SK-N-SH (cell line): ENCODE measurements at regions not wholly inside any gene's neighbourhood (a gene's known extent, or its start where the extent isn't known, plus 50 kb on each side); places are given as distances from the start of the nearest gene placed in this dataset.

ENCODE experiments used
- CTCF ChIA-PET: fragments of 300-600, 350-600 bp; formaldehyde crosslinking; extraction: SDS; loops from one replicate; lab custom pipeline; 2021; lab: Yijun Ruan, JAX
- POLR2A ChIA-PET: fragments of 350-600 bp; sonication (Branson Sonifier 250); formaldehyde crosslinking; extraction: SDS; loops from one replicate; lab custom pipeline; 2020; ENCODE audit warnings: antibody characterized with exemption, inconsistent platforms; lab: Yijun Ruan, JAX
- DNase-seq: peaks from one replicate; pipeline ENCODE4 v3.0.0; 2012
- H2AFZ ChIP-seq: fragments of 200-600 bp; sonication (generic); 2 replicates; pipeline ENCODE4 v1.8.1; 2016; ENCODE audit warnings: antibody characterized with exemption, mild to moderate bottlenecking, low read depth
- H3F3A ChIP-seq: fragments of 200-600 bp; sonication (generic); replicated peaks from 2 replicates; pipeline ENCODE3; 2016; ENCODE audit warnings: antibody characterized with exemption, mild to moderate bottlenecking; ENCODE audit not compliant: insufficient read depth
- H3K27ac ChIP-seq, 2 experiments: fragments of 200-500 bp in 1 of 2; fragments of 200-600 bp in 1 of 2; sonication (Bioruptor generic) in 1 of 2; sonication (generic), shearing (Covaris generic) in 1 of 2; 2 replicates each; pipeline versions ENCODE4 v1.5.1 to v1.6.1; 2014 to 2016; ENCODE audit warnings: low read depth in 2 of 2, inconsistent platforms in 1 of 2, low read length in 1 of 2, mild to moderate bottlenecking in 1 of 2, mixed read lengths in 1 of 2
- H3K27me3 ChIP-seq: fragments of 200-600 bp; sonication (generic), shearing (Covaris generic); 2 replicates; pipeline ENCODE4 v1.6.1; 2016; ENCODE audit warnings: mixed run types; ENCODE audit not compliant: insufficient read depth
- H3K36me3 ChIP-seq, 2 experiments: fragments of 200-500 bp in 1 of 2; fragments of 200-600 bp in 1 of 2; sonication (Bioruptor generic) in 1 of 2; sonication (generic) in 1 of 2; replicated peaks in 1 of 2; 2 replicates each; pipeline versions ENCODE3 to v1.5.1; 2014 to 2016; ENCODE audit warnings: low read length in 1 of 2, mild to moderate bottlenecking in 1 of 2; ENCODE audit not compliant: insufficient read depth in 2 of 2, control insufficient read depth in 1 of 2
- H3K4me1 ChIP-seq, 2 experiments: fragments of 200-500 bp in 1 of 2; fragments of 200-600 bp in 1 of 2; sonication (Bioruptor generic) in 1 of 2; sonication (generic), shearing (Covaris generic) in 1 of 2; 2 replicates each; pipeline versions ENCODE4 v1.5.1 to v1.6.1; 2014 to 2016; ENCODE audit warnings: low read depth in 1 of 2, low read length in 1 of 2, mixed run types in 1 of 2; ENCODE audit not compliant: insufficient read depth in 2 of 2, control insufficient read depth in 1 of 2
- H3K4me2 ChIP-seq: fragments of 200-600 bp; sonication (generic), shearing (Covaris generic); 2 replicates; pipeline ENCODE4 v1.6.1; 2017; ENCODE audit warnings: mixed run types
- H3K4me3 ChIP-seq, 2 experiments: fragments of 200-500 bp in 1 of 2; fragments of 200-600 bp in 1 of 2; sonication (Bioruptor generic) in 1 of 2; sonication (generic), shearing (Covaris generic) in 1 of 2; 2 replicates each; pipeline versions ENCODE4 v1.5.1 to v1.8.1; 2014 to 2016; ENCODE audit warnings: low read depth in 2 of 2, inconsistent platforms in 1 of 2, low read length in 1 of 2, mild to moderate bottlenecking in 1 of 2, mixed read lengths in 1 of 2, moderate library complexity in 1 of 2
- H3K79me2 ChIP-seq: fragments of 200-600 bp; sonication (generic); 2 replicates; pipeline ENCODE4 v1.8.1; 2017; ENCODE audit warnings: mild to moderate bottlenecking; ENCODE audit not compliant: insufficient read depth
- H3K9ac ChIP-seq: fragments of 200-600 bp; sonication (generic); 2 replicates; pipeline ENCODE4 v1.6.1; 2017; ENCODE audit warnings: mixed run types
- H3K9me2 ChIP-seq: fragments of 200-600 bp; sonication (generic); 2 replicates; pipeline ENCODE4 v1.6.1; 2017; ENCODE audit warnings: mixed run types
- H3K9me3 ChIP-seq: fragments of 200-600 bp; sonication (generic); 2 replicates; pipeline ENCODE4 v1.6.1; 2017; ENCODE audit warnings: mixed run types, mild to moderate bottlenecking, moderate library complexity
- H4K20me1 ChIP-seq: fragments of 200-600 bp; sonication (generic); 2 replicates; pipeline ENCODE4 v1.6.1; 2017; ENCODE audit warnings: mild to moderate bottlenecking, mixed run types; ENCODE audit not compliant: insufficient read depth
- EP300 ChIP-seq, 2 experiments: IDR thresholded peaks; 2 replicates each; pipeline versions ENCODE4 v1.4.0 to v1.6.1; 2012; ENCODE audit warnings: borderline replicate concordance in 1 of 2, low read depth in 1 of 2, low read length in 1 of 2
- FOXJ3 ChIP-seq: sonication (generic); formaldehyde crosslinking; IDR thresholded peaks from 2 replicates; pipeline ENCODE4 v1.5.1; 2020; ENCODE audit warnings: mild to moderate bottlenecking, missing genetic modification reagents
- GABPA ChIP-seq: IDR thresholded peaks from 2 replicates; pipeline ENCODE4 v1.4.0; 2012; ENCODE audit warnings: low read depth, mild to moderate bottlenecking
- GATA2 ChIP-seq: sonication (generic); formaldehyde crosslinking; IDR thresholded peaks from 2 replicates; pipeline ENCODE4 v1.5.0; 2020; ENCODE audit warnings: mild to moderate bottlenecking, missing genetic modification reagents
- IRF3 ChIP-seq: fragments of 150-350 bp; IDR thresholded peaks from 2 replicates; pipeline ENCODE4 v1.6.1; 2016; ENCODE audit warnings: mild to moderate bottlenecking, low read depth, low read length
- MEF2A ChIP-seq: IDR thresholded peaks from 2 replicates; pipeline ENCODE4 v1.4.0; 2012; ENCODE audit warnings: low read depth, borderline replicate concordance
- NFIC ChIP-seq: IDR thresholded peaks from 2 replicates; pipeline ENCODE4 v1.4.0; 2012; ENCODE audit warnings: borderline replicate concordance
- RAD21 ChIP-seq: IDR thresholded peaks from 2 replicates; pipeline ENCODE4 v1.6.1; 2012; ENCODE audit warnings: mild to moderate bottlenecking, low read length
- RCOR1 ChIP-seq: fragments of 150-350 bp; IDR thresholded peaks from 2 replicates; pipeline ENCODE4 v1.6.1; 2017; ENCODE audit warnings: antibody characterized with exemption, low read length
- RFX5 ChIP-seq: IDR thresholded peaks from 2 replicates; pipeline ENCODE4 v1.6.1; 2012; ENCODE audit warnings: mild to moderate bottlenecking, improper control_type of control experiment, low read length
- SMC3 ChIP-seq: IDR thresholded peaks from 2 replicates; pipeline ENCODE4 v1.6.1; 2012; ENCODE audit warnings: low read depth, low read length, improper control_type of control experiment
- TAF1 ChIP-seq: IDR thresholded peaks from 2 replicates; pipeline ENCODE4 v1.6.1; 2012; ENCODE audit warnings: low read depth, mild to moderate bottlenecking, low read length, moderate library complexity, borderline replicate concordance
- TCF12 ChIP-seq: IDR thresholded peaks from 2 replicates; pipeline ENCODE4 v1.4.0; 2012
- USF1 ChIP-seq: IDR thresholded peaks from 2 replicates; pipeline ENCODE4 v1.4.0; 2012; ENCODE audit warnings: low read depth, borderline replicate concordance
- USF2 ChIP-seq: fragments of 150-350 bp; IDR thresholded peaks from 2 replicates; pipeline ENCODE4 v1.6.1; 2017; ENCODE audit warnings: antibody characterized with exemption, low read length, low read depth, borderline replicate concordance
- ZBTB33 ChIP-seq: IDR thresholded peaks from 2 replicates; pipeline ENCODE4 v1.4.0; 2012; ENCODE audit warnings: low read depth, borderline replicate concordance
- WGBS: methylation state at CpG from one replicate; pipeline ENCODE4 v1.1.6; 2017; ENCODE audit warnings: low lambda C conversion rate; 5-methylcytosine and 5-hydroxymethylcytosine counted together
- TF ChIP-seq, protein P1 (sequence below): fragments of 200-600 bp; sonication (generic); IDR thresholded peaks from 2 replicates; pipeline ENCODE4 v1.6.1; 2017; ENCODE audit warnings: antibody characterized with exemption, mild to moderate bottlenecking, moderate library complexity
- TF ChIP-seq, protein P2 (sequence below): IDR thresholded peaks from 2 replicates; pipeline ENCODE4 v1.4.0; 2012; ENCODE audit warnings: low read depth

GRCh38 chr4:8745826-8746225, 125.8 kb downstream of the HMX1 start:
- 54% methylated on average over 14 of the region's 14 CpGs for WGBS
- no peaks in the 10 kb centered on the region for H3K9me3 ChIP-seq
- H3K9ac ChIP-seq: no peak overlapping the region
- H3K27me3 ChIP-seq: no peaks in the 10 kb centered on the region
- H3K4me1 ChIP-seq: peaks cover 0 to 4% of the 10 kb centered on the region in 2 experiments; a peak in 1 of 4 replicates
- no peaks in the 10 kb centered on the region for H3F3A ChIP-seq
- no peaks in the 10 kb centered on the region for H3K9me2 ChIP-seq
- no peak overlapping the region for H3K4me3 ChIP-seq
- H2AFZ ChIP-seq: no peak overlapping the region
- ChIA-PET POLR2A (no interaction called here), CTCF (no interaction called here)
- H3K4me2 ChIP-seq: no peak overlapping the region
- H4K20me1 ChIP-seq: no peaks in the 10 kb centered on the region
- TF ChIP-seq SMC3 (no peak), MEF2A (no peak), RAD21 (no peak), TCF12 (no peak), ZBTB33 (no peak), EP300 (IDR thresholded peaks at IDR 0.05; ENCODE audit: borderline replicate concordance in 1 of 2, low read depth in 1 of 2, low read length in 1 of 2) (no peak), GATA2 (no peak), FOXJ3 (CRISPR knock-in tag) (no peak), TAF1 (no peak), NFIC (no peak), RFX5 (no peak), RCOR1 (no peak), GABPA (no peak), IRF3 (no peak), USF2 (no peak), USF1 (no peak)
- TF ChIP-seq, protein P1, sequence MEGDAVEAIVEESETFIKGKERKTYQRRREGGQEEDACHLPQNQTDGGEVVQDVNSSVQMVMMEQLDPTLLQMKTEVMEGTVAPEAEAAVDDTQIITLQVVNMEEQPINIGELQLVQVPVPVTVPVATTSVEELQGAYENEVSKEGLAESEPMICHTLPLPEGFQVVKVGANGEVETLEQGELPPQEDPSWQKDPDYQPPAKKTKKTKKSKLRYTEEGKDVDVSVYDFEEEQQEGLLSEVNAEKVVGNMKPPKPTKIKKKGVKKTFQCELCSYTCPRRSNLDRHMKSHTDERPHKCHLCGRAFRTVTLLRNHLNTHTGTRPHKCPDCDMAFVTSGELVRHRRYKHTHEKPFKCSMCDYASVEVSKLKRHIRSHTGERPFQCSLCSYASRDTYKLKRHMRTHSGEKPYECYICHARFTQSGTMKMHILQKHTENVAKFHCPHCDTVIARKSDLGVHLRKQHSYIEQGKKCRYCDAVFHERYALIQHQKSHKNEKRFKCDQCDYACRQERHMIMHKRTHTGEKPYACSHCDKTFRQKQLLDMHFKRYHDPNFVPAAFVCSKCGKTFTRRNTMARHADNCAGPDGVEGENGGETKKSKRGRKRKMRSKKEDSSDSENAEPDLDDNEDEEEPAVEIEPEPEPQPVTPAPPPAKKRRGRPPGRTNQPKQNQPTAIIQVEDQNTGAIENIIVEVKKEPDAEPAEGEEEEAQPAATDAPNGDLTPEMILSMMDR: no peak
- TF ChIP-seq, protein P2, sequence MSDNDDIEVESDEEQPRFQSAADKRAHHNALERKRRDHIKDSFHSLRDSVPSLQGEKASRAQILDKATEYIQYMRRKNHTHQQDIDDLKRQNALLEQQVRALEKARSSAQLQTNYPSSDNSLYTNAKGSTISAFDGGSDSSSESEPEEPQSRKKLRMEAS: no peak
- no peak overlapping the region for H3K27ac ChIP-seq
- no peak for DNase-seq
- no peaks in the 10 kb centered on the region for H3K36me3 ChIP-seq
- H3K79me2 ChIP-seq: no peaks in the 10 kb centered on the region
